ENCODE measurements at regions not wholly inside any gene's neighbourhood (a gene's known extent, or its start where the extent isn't known, plus 50 kb on each side); places are given as distances from the start of the nearest gene placed in this dataset.

- no peak for DNase-seq (ENCODE audit: low read depth, low spot score)
- peaks cover 7% of the 10 kb centered on the region for H3K4me1 Mint-ChIP-seq
Observed at GRCh38 chr19:28482221-28482620, 730.7 kb downstream of the UQCRFS1 start.

GRCh38 chr19:28481674-28482073 lies 731.3 kb downstream of the UQCRFS1 start:
- peaks cover 7% of the 10 kb centered on the region for H3K4me1 Mint-ChIP-seq

More at GRCh38 chr19:28482221-28482620, 730.7 kb downstream of the UQCRFS1 start:
- TF ChIP-seq CTCF (conservative IDR thresholded peaks at IDR 0.05): no peak
- no peak overlapping the region for H3K4me3 Mint-ChIP-seq
- no peaks in the 10 kb centered on the region for H3K36me3 Mint-ChIP-seq (ENCODE audit: low read depth)
- H3K27ac Mint-ChIP-seq (ENCODE audit: unreplicated experiment): no peak overlapping the region
- no peaks in the 10 kb centered on the region for H3K27me3 Mint-ChIP-seq (ENCODE audit: low read depth)
- H3K9me3 Mint-ChIP-seq: no peaks in the 10 kb centered on the region

GRCh38 chr19:28475525-28475924 lies 737.4 kb downstream of the UQCRFS1 start:
- no peak for TF ChIP-seq CTCF (conservative IDR thresholded peaks at IDR 0.05)
- H3K36me3 Mint-ChIP-seq (ENCODE audit: low read depth): no peaks in the 10 kb centered on the region
- H3K27me3 Mint-ChIP-seq (ENCODE audit: low read depth): no peaks in the 10 kb centered on the region
- H3K4me1 Mint-ChIP-seq: peaks cover 4% of the 10 kb centered on the region
- H3K4me3 Mint-ChIP-seq: no peak overlapping the region
- H3K27ac Mint-ChIP-seq (ENCODE audit: unreplicated experiment): no peak overlapping the region
- no peaks in the 10 kb centered on the region for H3K9me3 Mint-ChIP-seq
- DNase-seq (ENCODE audit: low read depth, low spot score): no peak

More at GRCh38 chr19:28481674-28482073, 731.3 kb downstream of the UQCRFS1 start:
- no peak for TF ChIP-seq CTCF (conservative IDR thresholded peaks at IDR 0.05)
- Mint-ChIP-seq H3K27ac (ENCODE audit: unreplicated experiment) (no peak overlapping the region), H3K4me3 (no peak overlapping the region), H3K36me3 (ENCODE audit: low read depth) (no peaks in the 10 kb centered on the region), H3K9me3 (no peaks in the 10 kb centered on the region), H3K27me3 (ENCODE audit: low read depth) (no peaks in the 10 kb centered on the region)
- no peak for DNase-seq (ENCODE audit: low read depth, low spot score)

GRCh38 chr19:28472843-28473242 lies 740.1 kb downstream of the UQCRFS1 start:
- peaks cover 13% of the 10 kb centered on the region for H3K4me1 Mint-ChIP-seq
- DNase-seq (ENCODE audit: low read depth, low spot score): no peak
- no peaks in the 10 kb centered on the region for H3K9me3 Mint-ChIP-seq
- no peak for TF ChIP-seq CTCF (conservative IDR thresholded peaks at IDR 0.05)
- no peaks in the 10 kb centered on the region for H3K27me3 Mint-ChIP-seq (ENCODE audit: low read depth)
- no peaks in the 10 kb centered on the region for H3K36me3 Mint-ChIP-seq (ENCODE audit: low read depth)
- no peak overlapping the region for H3K27ac Mint-ChIP-seq (ENCODE audit: unreplicated experiment)
- no peak overlapping the region for H3K4me3 Mint-ChIP-seq

- Mint-ChIP-seq H3K4me3 (no peak overlapping the region), H3K4me1 (peaks cover 14% of the 10 kb centered on the region), H3K27ac (ENCODE audit: unreplicated experiment) (no peak overlapping the region), H3K9me3 (no peaks in the 10 kb centered on the region), H3K36me3 (ENCODE audit: low read depth) (no peaks in the 10 kb centered on the region), H3K27me3 (ENCODE audit: low read depth) (no peaks in the 10 kb centered on the region)
- TF ChIP-seq CTCF (conservative IDR thresholded peaks at IDR 0.05): no peak
- no peak for DNase-seq (ENCODE audit: low read depth, low spot score)
Observed at GRCh38 chr19:28471731-28472510, 741.0 kb downstream of the UQCRFS1 start.
